ENCODE measurements at regions not wholly inside any gene's neighbourhood (a gene's known extent, or its start where the extent isn't known, plus 50 kb on each side); places are given as distances from the start of the nearest gene placed in this dataset.

DNA sequence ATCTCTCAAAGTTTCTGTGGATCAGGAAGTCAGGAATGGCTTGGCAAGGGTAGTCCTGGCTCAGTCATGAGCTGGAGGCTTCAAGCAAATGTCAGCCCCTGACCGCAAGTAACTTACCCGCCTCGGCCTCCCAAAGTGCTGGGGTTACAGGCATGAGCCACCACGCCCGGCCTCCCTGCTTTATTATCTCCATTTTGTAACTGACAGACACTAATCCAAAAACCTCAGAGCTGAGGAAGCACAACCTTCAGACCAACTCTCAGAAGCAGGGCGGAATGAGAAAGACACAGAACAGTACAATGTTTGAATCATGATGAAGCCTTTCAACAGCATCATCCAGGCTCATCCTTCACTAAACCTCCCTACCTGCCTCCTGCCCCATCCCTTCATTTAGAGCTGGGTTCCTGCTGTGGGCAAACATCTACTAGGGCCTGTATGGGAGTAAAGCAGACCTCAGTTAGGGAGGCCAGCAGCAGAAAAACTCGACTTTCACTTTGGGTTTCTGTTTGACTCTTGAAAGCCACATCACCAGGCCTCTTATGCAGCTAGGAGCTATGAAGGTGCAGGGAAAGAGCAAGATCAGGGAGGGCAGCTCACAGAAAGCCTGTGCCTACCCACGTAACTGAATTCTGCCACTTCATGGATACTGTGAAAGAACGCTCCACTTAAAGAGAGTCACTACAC lies 84.4 kb upstream of the RAB4A start:
- Histone ChIP-seq H3K9me3 (ENCODE audit: control insufficient read depth in 2 of 3, low read length in 3 of 3) (no peaks in the 10 kb centered on the region), H3K4me3 (ENCODE audit: low read length) (no peak overlapping the region), H3K36me3 (ENCODE audit: control insufficient read depth in 2 of 3, insufficient read depth in 3 of 3, low read length in 3 of 3) (no peaks in the 10 kb centered on the region), H3K27ac (ENCODE audit: low read depth, low read length) (no peak overlapping the region), H3K4me1 (ENCODE audit: control insufficient read depth in 2 of 2, insufficient read depth in 2 of 2, low read length in 2 of 2) (peaks cover 0 to 2% of the 10 kb centered on the region in 2 donors), H3K27me3 (ENCODE audit: control insufficient read depth in 2 of 2, insufficient read depth in 2 of 2, low read length in 2 of 2) (no peaks in the 10 kb centered on the region)
- CTCF ChIA-PET: interaction anchor here (0.6 to 1.2 kb wide), 4 partner anchors 42 to 451 kb away, joined by 3 to 4 read pairs (median 3); no protein-coding TSS in a partner anchor
- peak in 1 of 9 donors; percentile 27 for DNase-seq
- Mint-ChIP-seq H3K9me3 (no peaks in the 10 kb centered on the region), H3K4me3 (peak overlapping the region in 1 of 10 donors; percentile 49), H3K4me1 (peaks cover 0 to 20% (median 5%) of the 10 kb centered on the region in 7 donors), H3K27me3 (peaks cover 0 to 13% (median 0%) of the 10 kb centered on the region in 5 donors), H3K36me3 (peaks cover 0 to 5% (median 0%) of the 10 kb centered on the region in 5 donors), H3K27ac (peak overlapping the region in 2 of 9 donors; percentile 64 to 85)
- ATAC-seq: peak; percentile 22
- intact Hi-C loops (cut with micrococcal nuclease): no loop called here
- POLR2A ChIA-PET: no interaction called here

GRCh38 chr1:229190057-229190575 lies 80.8 kb upstream of the RAB4A start:
- CTCF ChIA-PET: interaction anchor here (0.5 kb wide), 1 partner anchor 94 kb away, joined by 3 read pairs; no protein-coding TSS in a partner anchor
- Histone ChIP-seq H3K4me1 (ENCODE audit: control insufficient read depth in 2 of 2, insufficient read depth in 2 of 2, low read length in 2 of 2) (peaks cover 0 to 8% of the 10 kb centered on the region in 2 donors), H3K27me3 (ENCODE audit: control insufficient read depth in 2 of 2, insufficient read depth in 2 of 2, low read length in 2 of 2) (no peaks in the 10 kb centered on the region), H3K9me3 (ENCODE audit: control insufficient read depth in 2 of 3, low read length in 3 of 3) (no peaks in the 10 kb centered on the region), H3K36me3 (ENCODE audit: control insufficient read depth in 2 of 3, insufficient read depth in 3 of 3, low read length in 3 of 3) (no peaks in the 10 kb centered on the region), H3K27ac (ENCODE audit: low read depth, low read length) (no peak overlapping the region), H3K4me3 (ENCODE audit: low read length) (no peak overlapping the region)
- H3K9me3 Mint-ChIP-seq: no peaks in the 10 kb centered on the region
- H3K27ac Mint-ChIP-seq: no peak overlapping the region
- H3K4me1 Mint-ChIP-seq: peaks cover 0 to 31% (median 11%) of the 10 kb centered on the region in 7 donors
- H3K36me3 Mint-ChIP-seq: no peaks in the 10 kb centered on the region
- peaks cover 0 to 17% (median 0%) of the 10 kb centered on the region in 5 donors for H3K27me3 Mint-ChIP-seq
- POLR2A ChIA-PET: no interaction called here
- intact Hi-C loops (cut with micrococcal nuclease): no loop called here
- DNase-seq (no peak), ATAC-seq (no peak)
- H3K4me3 Mint-ChIP-seq: no peak overlapping the region

- ATAC-seq: no peak
- CTCF ChIA-PET: no interaction called here
- intact Hi-C loops (cut with micrococcal nuclease): no loop called here
Observed at GRCh38 chr1:229191066-229191674, 79.7 kb upstream of the RAB4A start.

DNA sequence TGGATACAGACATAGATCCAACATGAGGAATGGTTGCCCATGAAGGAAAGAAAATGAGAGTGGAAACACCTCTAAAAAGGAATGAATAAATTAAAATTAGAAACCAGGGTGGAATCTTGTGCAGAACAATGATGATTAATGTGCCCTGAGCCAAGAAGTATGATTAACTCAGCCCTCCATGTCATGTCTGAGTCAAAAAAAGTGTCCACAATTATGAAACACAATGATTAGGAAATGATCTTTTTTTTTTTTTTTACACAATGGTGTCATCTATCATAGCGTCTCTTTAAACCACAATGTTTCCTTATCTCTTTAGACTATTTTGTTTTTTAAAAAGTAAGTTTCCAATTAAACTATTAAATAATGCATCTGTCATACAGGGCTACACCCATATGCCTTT lies 78.9 kb upstream of the RAB4A start:
- H3K4me3 ChIP-seq (ENCODE audit: low read length): no peak overlapping the region
- no peak overlapping the region for H3K27ac ChIP-seq (ENCODE audit: low read depth, low read length)
- H3K36me3 ChIP-seq (ENCODE audit: control insufficient read depth in 2 of 3, insufficient read depth in 3 of 3, low read length in 3 of 3): no peaks in the 10 kb centered on the region
- peaks cover 0 to 17% (median 0%) of the 10 kb centered on the region in 5 donors for H3K27me3 Mint-ChIP-seq
- no peaks in the 10 kb centered on the region for H3K9me3 ChIP-seq (ENCODE audit: control insufficient read depth in 2 of 3, low read length in 3 of 3)
- no peak overlapping the region for H3K4me3 Mint-ChIP-seq
- DNase-seq: no peak
- intact Hi-C loops (cut with micrococcal nuclease): no loop called here
- H3K4me1 Mint-ChIP-seq: peaks cover 0 to 17% (median 7%) of the 10 kb centered on the region in 7 donors
- H3K9me3 Mint-ChIP-seq: no peaks in the 10 kb centered on the region
- H3K27me3 ChIP-seq (ENCODE audit: control insufficient read depth in 2 of 2, insufficient read depth in 2 of 2, low read length in 2 of 2): no peaks in the 10 kb centered on the region
- CTCF ChIA-PET: no interaction called here
- no peaks in the 10 kb centered on the region for H3K36me3 Mint-ChIP-seq
- POLR2A ChIA-PET: no interaction called here
- peak; percentile 78 for ATAC-seq
- no peak overlapping the region for H3K27ac Mint-ChIP-seq
- H3K4me1 ChIP-seq (ENCODE audit: control insufficient read depth in 2 of 2, insufficient read depth in 2 of 2, low read length in 2 of 2): peaks cover 0 to 6% of the 10 kb centered on the region in 2 donors

More at GRCh38 chr1:229191066-229191674, 79.7 kb upstream of the RAB4A start:
- POLR2A ChIA-PET: no interaction called here
- Histone ChIP-seq H3K4me3 (ENCODE audit: low read length) (no peak overlapping the region), H3K36me3 (ENCODE audit: control insufficient read depth in 2 of 3, insufficient read depth in 3 of 3, low read length in 3 of 3) (no peaks in the 10 kb centered on the region), H3K27ac (ENCODE audit: low read depth, low read length) (no peak overlapping the region), H3K9me3 (ENCODE audit: control insufficient read depth in 2 of 3, low read length in 3 of 3) (no peaks in the 10 kb centered on the region), H3K4me1 (ENCODE audit: control insufficient read depth in 2 of 2, insufficient read depth in 2 of 2, low read length in 2 of 2) (peaks cover 0 to 8% of the 10 kb centered on the region in 2 donors), H3K27me3 (ENCODE audit: control insufficient read depth in 2 of 2, insufficient read depth in 2 of 2, low read length in 2 of 2) (no peaks in the 10 kb centered on the region)
- DNase-seq: no peak
- H3K27me3 Mint-ChIP-seq: peaks cover 0 to 17% (median 0%) of the 10 kb centered on the region in 5 donors
- H3K4me3 Mint-ChIP-seq: no peak overlapping the region
- H3K27ac Mint-ChIP-seq: peak overlapping the region in 1 of 9 donors; percentile 23
- no peaks in the 10 kb centered on the region for H3K36me3 Mint-ChIP-seq
- H3K4me1 Mint-ChIP-seq: peaks cover 0 to 25% (median 11%) of the 10 kb centered on the region in 7 donors
- H3K9me3 Mint-ChIP-seq: no peaks in the 10 kb centered on the region

DNA sequence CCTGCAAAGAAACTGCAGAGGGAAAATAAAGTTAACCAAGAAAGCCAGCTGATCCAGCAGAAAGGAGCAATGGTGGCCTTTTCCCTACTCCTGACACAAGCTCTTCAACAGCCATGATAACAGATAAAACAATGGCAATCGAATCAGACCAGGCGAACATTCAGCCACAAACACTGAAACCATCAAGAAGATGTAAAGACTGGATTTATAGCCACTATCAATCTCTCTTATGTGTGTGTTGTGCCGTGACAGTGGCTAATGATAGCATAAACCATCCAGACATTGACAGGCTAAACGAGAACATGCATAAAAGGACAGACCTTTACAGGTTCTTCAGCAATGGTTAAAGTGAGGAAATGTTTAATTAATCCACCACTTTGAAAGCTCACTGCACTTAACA lies 78.1 kb upstream of the RAB4A start:
- H3K4me3 Mint-ChIP-seq: no peak overlapping the region
- no peak overlapping the region for H3K27ac Mint-ChIP-seq
- DNase-seq (no peak), ATAC-seq (no peak)
- peaks cover 0 to 17% (median 0%) of the 10 kb centered on the region in 5 donors for H3K27me3 Mint-ChIP-seq
- ChIA-PET POLR2A (interaction anchor here (0.8 kb wide), 1 partner anchor 9 kb away, joined by 4 read pairs; no protein-coding TSS in a partner anchor), CTCF (interaction anchor here (0.9 kb wide), 1 partner anchor 34 kb away, joined by 4 read pairs; no protein-coding TSS in a partner anchor)
- Histone ChIP-seq H3K4me3 (ENCODE audit: low read length) (no peak overlapping the region), H3K36me3 (ENCODE audit: control insufficient read depth in 2 of 3, insufficient read depth in 3 of 3, low read length in 3 of 3) (no peaks in the 10 kb centered on the region), H3K4me1 (ENCODE audit: control insufficient read depth in 2 of 2, insufficient read depth in 2 of 2, low read length in 2 of 2) (peaks cover 0 to 5% of the 10 kb centered on the region in 2 donors), H3K27me3 (ENCODE audit: control insufficient read depth in 2 of 2, insufficient read depth in 2 of 2, low read length in 2 of 2) (no peaks in the 10 kb centered on the region), H3K27ac (ENCODE audit: low read depth, low read length) (no peak overlapping the region), H3K9me3 (ENCODE audit: control insufficient read depth in 2 of 3, low read length in 3 of 3) (no peaks in the 10 kb centered on the region)
- intact Hi-C loops (cut with micrococcal nuclease): no loop called here
- H3K36me3 Mint-ChIP-seq: no peaks in the 10 kb centered on the region
- H3K9me3 Mint-ChIP-seq: no peaks in the 10 kb centered on the region
- H3K4me1 Mint-ChIP-seq: peaks cover 0 to 17% (median 7%) of the 10 kb centered on the region in 7 donors

GRCh38 chr1:229194096-229194495 lies 76.8 kb upstream of the RAB4A start:
- ATAC-seq (no peak), DNase-seq (no peak)
- Histone ChIP-seq H3K9me3 (ENCODE audit: control insufficient read depth in 2 of 3, low read length in 3 of 3) (no peaks in the 10 kb centered on the region), H3K4me1 (ENCODE audit: control insufficient read depth in 2 of 2, insufficient read depth in 2 of 2, low read length in 2 of 2) (peaks cover 0 to 7% of the 10 kb centered on the region in 2 donors), H3K27me3 (ENCODE audit: control insufficient read depth in 2 of 2, insufficient read depth in 2 of 2, low read length in 2 of 2) (no peaks in the 10 kb centered on the region), H3K36me3 (ENCODE audit: control insufficient read depth in 2 of 3, insufficient read depth in 3 of 3, low read length in 3 of 3) (no peaks in the 10 kb centered on the region), H3K27ac (ENCODE audit: low read depth, low read length) (no peak overlapping the region), H3K4me3 (ENCODE audit: low read length) (no peak overlapping the region)
- Mint-ChIP-seq H3K27me3 (peaks cover 0 to 17% (median 0%) of the 10 kb centered on the region in 5 donors), H3K9me3 (no peaks in the 10 kb centered on the region), H3K4me1 (peaks cover 0 to 20% (median 12%) of the 10 kb centered on the region in 7 donors), H3K36me3 (no peaks in the 10 kb centered on the region), H3K4me3 (no peak overlapping the region), H3K27ac (no peak overlapping the region)
- POLR2A ChIA-PET: no interaction called here
- CTCF ChIA-PET: interaction anchor here (0.7 kb wide), 1 partner anchor 138 kb away, joined by 6 read pairs; no protein-coding TSS in a partner anchor
- intact Hi-C loops (cut with micrococcal nuclease): no loop called here

Measured in naive thymus-derived CD4-positive, alpha-beta T cell (primary cell).